ENCODE measurements at regions not wholly inside any gene's neighbourhood (a gene's known extent, or its start where the extent isn't known, plus 50 kb on each side); places are given as distances from the start of the nearest gene placed in this dataset.

DNA sequence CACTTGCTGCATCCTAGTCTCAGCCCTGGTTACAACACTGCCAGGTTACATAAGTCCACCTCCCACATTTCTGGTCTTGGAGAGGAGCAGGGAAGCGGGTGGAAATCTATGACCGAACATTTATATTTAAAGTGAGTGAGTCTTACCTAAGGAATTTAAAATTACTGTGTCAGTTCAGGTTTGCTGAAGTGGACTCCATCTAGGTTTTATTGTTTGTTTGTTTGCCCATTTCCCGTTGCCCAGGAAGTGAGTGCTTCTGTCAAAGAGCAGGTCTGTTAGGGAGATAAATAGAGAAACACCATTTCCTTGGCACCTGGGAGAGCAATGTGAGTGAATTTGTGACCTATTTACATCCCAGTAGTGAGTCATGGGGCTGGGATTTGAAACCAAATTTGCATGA, 179.5 kb downstream of the KIF4B start:
- TF ChIP-seq MAFK (IDR thresholded peaks at IDR 0.05; ENCODE audit: low read depth, low read length): no peak
- TF ChIP-seq, protein P1, sequence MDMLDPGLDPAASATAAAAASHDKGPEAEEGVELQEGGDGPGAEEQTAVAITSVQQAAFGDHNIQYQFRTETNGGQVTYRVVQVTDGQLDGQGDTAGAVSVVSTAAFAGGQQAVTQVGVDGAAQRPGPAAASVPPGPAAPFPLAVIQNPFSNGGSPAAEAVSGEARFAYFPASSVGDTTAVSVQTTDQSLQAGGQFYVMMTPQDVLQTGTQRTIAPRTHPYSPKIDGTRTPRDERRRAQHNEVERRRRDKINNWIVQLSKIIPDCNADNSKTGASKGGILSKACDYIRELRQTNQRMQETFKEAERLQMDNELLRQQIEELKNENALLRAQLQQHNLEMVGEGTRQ (IDR thresholded peaks at IDR 0.05; ENCODE audit: low read depth, low read length): no peak
- TF ChIP-seq BHLHE40 (IDR thresholded peaks at IDR 0.05; ENCODE audit: low read depth, low read length): no peak
- TF ChIP-seq RCOR1 (IDR thresholded peaks at IDR 0.05; ENCODE audit: insufficient replicate concordance, low read length): no peak
- no peak for TF ChIP-seq CHD1 (IDR thresholded peaks at IDR 0.05; ENCODE audit: low read depth, low read length)
- TF ChIP-seq, protein P2, sequence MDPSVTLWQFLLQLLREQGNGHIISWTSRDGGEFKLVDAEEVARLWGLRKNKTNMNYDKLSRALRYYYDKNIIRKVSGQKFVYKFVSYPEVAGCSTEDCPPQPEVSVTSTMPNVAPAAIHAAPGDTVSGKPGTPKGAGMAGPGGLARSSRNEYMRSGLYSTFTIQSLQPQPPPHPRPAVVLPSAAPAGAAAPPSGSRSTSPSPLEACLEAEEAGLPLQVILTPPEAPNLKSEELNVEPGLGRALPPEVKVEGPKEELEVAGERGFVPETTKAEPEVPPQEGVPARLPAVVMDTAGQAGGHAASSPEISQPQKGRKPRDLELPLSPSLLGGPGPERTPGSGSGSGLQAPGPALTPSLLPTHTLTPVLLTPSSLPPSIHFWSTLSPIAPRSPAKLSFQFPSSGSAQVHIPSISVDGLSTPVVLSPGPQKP (IDR thresholded peaks at IDR 0.05; ENCODE audit: borderline replicate concordance, low read depth, low read length): no peak
- TF ChIP-seq FOS (IDR thresholded peaks at IDR 0.05; ENCODE audit: low read depth, low read length): no peak
- TF ChIP-seq NFE2L2 (IDR thresholded peaks at IDR 0.05; ENCODE audit: low read depth, low read length): no peak
- TF ChIP-seq POLR2A (IDR thresholded peaks at IDR 0.05; ENCODE audit: low read depth, low read length): no peak
- no peak for TF ChIP-seq CEBPB (IDR thresholded peaks at IDR 0.05; ENCODE audit: low read depth, low read length)
- 20% methylated on average over 1 of the region's 3 CpGs; no CpG with 5 or more reads in 1 of the 2 experiments for WGBS, 2 experiments (ENCODE audit: extremely low coverage in 2 of 2, insufficient read length in 1 of 2)
- Histone ChIP-seq H3K27me3 (ENCODE audit: control insufficient read depth, insufficient read depth, low read length) (no peaks in the 10 kb centered on the region), H2AK9ac (replicated peaks; ENCODE audit: low read depth, low read length, poor library complexity) (no peak overlapping the region), H3K18ac (ENCODE audit: low read depth, low read length) (no peak overlapping the region), H3K79me1 (ENCODE audit: low read depth in 1 of 2, low read length in 2 of 2) (no peaks in the 10 kb centered on the region), H3K23ac (ENCODE audit: low read depth, low read length) (no peak overlapping the region), H3K4me3 (ENCODE audit: insufficient read depth, low read depth, low read length) (no peak overlapping the region), H2AFZ (replicated peaks; ENCODE audit: low read length, poor library complexity) (no peak overlapping the region), H3K4me1 (ENCODE audit: control insufficient read depth, insufficient read depth, low read length) (no peaks in the 10 kb centered on the region), H4K8ac (ENCODE audit: low read depth in 2 of 2, low read length in 2 of 2) (no peak overlapping the region), H2BK15ac (ENCODE audit: low read depth, low read length) (no peak overlapping the region), H2BK120ac (ENCODE audit: low read depth, low read length) (no peak overlapping the region), H3K9me3 (ENCODE audit: control insufficient read depth, insufficient read depth, low read length) (peaks cover 19% of the 10 kb centered on the region), H4K91ac (ENCODE audit: insufficient read depth, low read depth, low read length) (no peak overlapping the region), H3K36me3 (ENCODE audit: control insufficient read depth, insufficient read depth, low read length) (no peaks in the 10 kb centered on the region), H3K9ac (ENCODE audit: low read depth, low read length) (no peak overlapping the region), H4K20me1 (ENCODE audit: insufficient read depth, low read length) (no peaks in the 10 kb centered on the region), H3K9me1 (ENCODE audit: insufficient read depth, low read length) (no peaks in the 10 kb centered on the region), H3K27ac (ENCODE audit: insufficient read depth, low read length) (no peak overlapping the region), H3K56ac (ENCODE audit: extremely low read depth, insufficient read depth, low read length) (no peak overlapping the region), H2AK5ac (ENCODE audit: low read depth, low read length) (no peak overlapping the region), H3K4ac (ENCODE audit: low read depth, low read length) (no peak overlapping the region), H2BK5ac (ENCODE audit: low read depth, low read length, poor library complexity, severe bottlenecking) (no peak overlapping the region), H3K14ac (replicated peaks; ENCODE audit: low read depth, low read length) (no peak overlapping the region), H4K5ac (ENCODE audit: low read depth, low read length) (no peak overlapping the region), H3K4me2 (ENCODE audit: low read depth, low read length) (no peak overlapping the region), H2BK20ac (ENCODE audit: low read depth, low read length) (no peak overlapping the region)
- intact Hi-C loops (cut with micrococcal nuclease) (no loop called here), in situ Hi-C loops (cut with MboI; ENCODE audit: low sequenced_read_pairs) (no loop called here), dilution Hi-C loops (cut with HindIII; ENCODE audit: low sequenced_read_pairs, unreplicated experiment) (no loop called here)
- ChIA-PET CTCF (no interaction called here), POLR2A (ENCODE audit: unreplicated experiment) (no interaction called here)
- no peak for ATAC-seq (ENCODE audit: low read depth)
- BruUV-seq (replicated peaks): no TSS peak
- DNase-seq: no peak
